ENCODE measurements at regions not wholly inside any gene's neighbourhood (a gene's known extent, or its start where the extent isn't known, plus 50 kb on each side); places are given as distances from the start of the nearest gene placed in this dataset.
"Not testable (repeated sequence)": the region's sequence is repeated elsewhere in the genome, so short reads cannot be mapped to it uniquely, and the experiment has no call there.

- peak; percentile 43 for DNase-seq
Observed at GRCh38 chr12:8390001-8390777, 65.6 kb upstream of the CLEC6A start.

GRCh38 chr12:8396225-8397071 lies 59.3 kb upstream of the CLEC6A start:
- peak; percentile 47 for DNase-seq

GRCh38 chr12:8397378-8397777 lies 58.4 kb upstream of the CLEC6A start:
- not testable (repeated sequence) for DNase-seq

- not testable (repeated sequence) for DNase-seq
Observed at GRCh38 chr12:8399496-8400034, 56.2 kb upstream of the CLEC6A start.

- DNase-seq = not testable (repeated sequence)
Observed at GRCh38 chr12:8403834-8404233, 51.9 kb upstream of the CLEC6A start.

GRCh38 chr12:8404341-8404740 lies 51.4 kb upstream of the CLEC6A start:
- not testable (repeated sequence) for DNase-seq
